ENCODE measurements at regions not wholly inside any gene's neighbourhood (a gene's known extent, or its start where the extent isn't known, plus 50 kb on each side); places are given as distances from the start of the nearest gene placed in this dataset.

GRCh38 chr1:79762461-79762860 is 755.9 kb upstream of the ADGRL4 start:
- no peaks in the 10 kb centered on the region for H3K4me1 ChIP-seq (ENCODE audit: control insufficient read depth, insufficient read depth, low read depth, low read length)
- DNase-seq = no peak
- H3K36me3 ChIP-seq (ENCODE audit: control insufficient read depth in 1 of 2, insufficient read depth in 2 of 2, low read depth in 1 of 2, low read length in 2 of 2) = no peaks in the 10 kb centered on the region
- H2AFZ ChIP-seq (ENCODE audit: low read depth, low read length) = no peak overlapping the region
- no peak overlapping the region for H3K9ac ChIP-seq (ENCODE audit: low read length)
- no peak overlapping the region for H2AK5ac ChIP-seq (ENCODE audit: low read length, severe bottlenecking)
- H3K27ac ChIP-seq (ENCODE audit: low read length, poor library complexity, severe bottlenecking) = no peak overlapping the region
- H3K4ac ChIP-seq (ENCODE audit: low read depth in 1 of 2, low read length in 2 of 2) = no peak overlapping the region
- H2BK120ac ChIP-seq (ENCODE audit: low read depth, low read length) = no peak overlapping the region
- H3K4me3 ChIP-seq (ENCODE audit: insufficient read depth in 1 of 2, low read depth in 1 of 2, low read length in 2 of 2) = no peak overlapping the region
- no peak overlapping the region for H2BK15ac ChIP-seq (ENCODE audit: low read depth, poor library complexity, severe bottlenecking)
- H3K79me1 ChIP-seq (replicated peaks; ENCODE audit: low read length, poor library complexity, severe bottlenecking) = no peaks in the 10 kb centered on the region
- no peak overlapping the region for H3K18ac ChIP-seq (ENCODE audit: low read depth in 1 of 2, low read length in 2 of 2)
- no peak overlapping the region for H3K14ac ChIP-seq (ENCODE audit: low read length in 2 of 2)
- peaks cover 6% of the 10 kb centered on the region for H3K9me3 ChIP-seq (ENCODE audit: control insufficient read depth, low read length)
- no peak overlapping the region for H4K8ac ChIP-seq (ENCODE audit: low read length)
- H3K23ac ChIP-seq (ENCODE audit: low read length in 2 of 2) = no peak overlapping the region
- no peaks in the 10 kb centered on the region for H3K27me3 ChIP-seq (ENCODE audit: control insufficient read depth in 1 of 2, insufficient read depth in 1 of 2, low read length in 2 of 2)
- H3K4me2 ChIP-seq (ENCODE audit: low read length, poor library complexity, severe bottlenecking) = no peak overlapping the region
- H2BK5ac ChIP-seq (ENCODE audit: low read depth, low read length, poor library complexity, severe bottlenecking) = no peak overlapping the region
- no peak overlapping the region for H4K91ac ChIP-seq (ENCODE audit: low read length)
- H2BK12ac ChIP-seq (ENCODE audit: low read length in 2 of 2) = no peak overlapping the region

GRCh38 chr1:79760531-79760930 is 754.0 kb upstream of the ADGRL4 start:
- H3K4me2 ChIP-seq (ENCODE audit: low read length, poor library complexity, severe bottlenecking) = no peak overlapping the region
- no CpG with 5 or more reads among the region's 1 CpG for WGBS
- H4K91ac ChIP-seq (ENCODE audit: low read length) = no peak overlapping the region
- no peak overlapping the region for H2BK120ac ChIP-seq (ENCODE audit: low read depth, low read length)
- no peak overlapping the region for H3K18ac ChIP-seq (ENCODE audit: low read depth in 1 of 2, low read length in 2 of 2)
- H2AFZ ChIP-seq (ENCODE audit: low read depth, low read length) = no peak overlapping the region
- no peak overlapping the region for H2BK12ac ChIP-seq (ENCODE audit: low read length in 2 of 2)
- no peak for DNase-seq
- no peaks in the 10 kb centered on the region for H3K79me1 ChIP-seq (replicated peaks; ENCODE audit: low read length, poor library complexity, severe bottlenecking)
- no peak overlapping the region for H3K23ac ChIP-seq (ENCODE audit: low read length in 2 of 2)
- H3K4ac ChIP-seq (ENCODE audit: low read depth in 1 of 2, low read length in 2 of 2) = no peak overlapping the region
- no peak overlapping the region for H3K4me3 ChIP-seq (ENCODE audit: insufficient read depth in 1 of 2, low read depth in 1 of 2, low read length in 2 of 2)
- peaks cover 6% of the 10 kb centered on the region for H3K9me3 ChIP-seq (ENCODE audit: control insufficient read depth, low read length)
- no peak overlapping the region for H3K14ac ChIP-seq (ENCODE audit: low read length in 2 of 2)
- H3K9ac ChIP-seq (ENCODE audit: low read length) = no peak overlapping the region
- H2BK5ac ChIP-seq (ENCODE audit: low read depth, low read length, poor library complexity, severe bottlenecking) = no peak overlapping the region
- H2BK15ac ChIP-seq (ENCODE audit: low read depth, poor library complexity, severe bottlenecking) = no peak overlapping the region
- no peaks in the 10 kb centered on the region for H3K4me1 ChIP-seq (ENCODE audit: control insufficient read depth, insufficient read depth, low read depth, low read length)
- no peaks in the 10 kb centered on the region for H3K27me3 ChIP-seq (ENCODE audit: control insufficient read depth in 1 of 2, insufficient read depth in 1 of 2, low read length in 2 of 2)
- no peaks in the 10 kb centered on the region for H3K36me3 ChIP-seq (ENCODE audit: control insufficient read depth in 1 of 2, insufficient read depth in 2 of 2, low read depth in 1 of 2, low read length in 2 of 2)
- H3K27ac ChIP-seq (ENCODE audit: low read length, poor library complexity, severe bottlenecking) = no peak overlapping the region
- no peak overlapping the region for H2AK5ac ChIP-seq (ENCODE audit: low read length, severe bottlenecking)
- H4K8ac ChIP-seq (ENCODE audit: low read length) = no peak overlapping the region

- H3K14ac ChIP-seq (ENCODE audit: low read length in 2 of 2) = no peak overlapping the region
- H2BK120ac ChIP-seq (ENCODE audit: low read depth, low read length) = no peak overlapping the region
- H4K8ac ChIP-seq (ENCODE audit: low read length) = no peak overlapping the region
- H2BK5ac ChIP-seq (ENCODE audit: low read depth, low read length, poor library complexity, severe bottlenecking) = no peak overlapping the region
- H3K9ac ChIP-seq (ENCODE audit: low read length) = no peak overlapping the region
- H3K18ac ChIP-seq (ENCODE audit: low read depth in 1 of 2, low read length in 2 of 2) = no peak overlapping the region
- no peak overlapping the region for H3K4me2 ChIP-seq (ENCODE audit: low read length, poor library complexity, severe bottlenecking)
- H3K23ac ChIP-seq (ENCODE audit: low read length in 2 of 2) = no peak overlapping the region
- H2AK5ac ChIP-seq (ENCODE audit: low read length, severe bottlenecking) = no peak overlapping the region
- no peaks in the 10 kb centered on the region for H3K9me3 ChIP-seq (ENCODE audit: control insufficient read depth, low read length)
- H3K4me3 ChIP-seq (ENCODE audit: insufficient read depth in 1 of 2, low read depth in 1 of 2, low read length in 2 of 2) = no peak overlapping the region
- DNase-seq = no peak
- H3K4me1 ChIP-seq (ENCODE audit: control insufficient read depth, insufficient read depth, low read depth, low read length) = no peaks in the 10 kb centered on the region
- H2AFZ ChIP-seq (ENCODE audit: low read depth, low read length) = no peak overlapping the region
- H4K91ac ChIP-seq (ENCODE audit: low read length) = no peak overlapping the region
- H3K27me3 ChIP-seq (ENCODE audit: control insufficient read depth in 1 of 2, insufficient read depth in 1 of 2, low read length in 2 of 2) = no peaks in the 10 kb centered on the region
- no peak overlapping the region for H2BK15ac ChIP-seq (ENCODE audit: low read depth, poor library complexity, severe bottlenecking)
- H3K4ac ChIP-seq (ENCODE audit: low read depth in 1 of 2, low read length in 2 of 2) = no peak overlapping the region
- WGBS = 86% methylated on average over 1 of the region's 2 CpGs
- no peak overlapping the region for H3K27ac ChIP-seq (ENCODE audit: low read length, poor library complexity, severe bottlenecking)
- H3K36me3 ChIP-seq (ENCODE audit: control insufficient read depth in 1 of 2, insufficient read depth in 2 of 2, low read depth in 1 of 2, low read length in 2 of 2) = no peaks in the 10 kb centered on the region
- no peak overlapping the region for H2BK12ac ChIP-seq (ENCODE audit: low read length in 2 of 2)
- H3K79me1 ChIP-seq (replicated peaks; ENCODE audit: low read length, poor library complexity, severe bottlenecking) = no peaks in the 10 kb centered on the region
These were observed 743.1 kb upstream of the ADGRL4 start for GRCh38 chr1:79749607-79750006.

- Histone ChIP-seq H2BK120ac (ENCODE audit: low read depth, low read length) (no peak overlapping the region), H3K4me2 (ENCODE audit: low read length, poor library complexity, severe bottlenecking) (no peak overlapping the region), H3K27ac (ENCODE audit: low read length, poor library complexity, severe bottlenecking) (no peak overlapping the region), H4K8ac (ENCODE audit: low read length) (no peak overlapping the region), H3K27me3 (ENCODE audit: control insufficient read depth in 1 of 2, insufficient read depth in 1 of 2, low read length in 2 of 2) (no peaks in the 10 kb centered on the region), H3K14ac (ENCODE audit: low read length in 2 of 2) (no peak overlapping the region), H3K9ac (ENCODE audit: low read length) (no peak overlapping the region), H3K4me1 (ENCODE audit: control insufficient read depth, insufficient read depth, low read depth, low read length) (no peaks in the 10 kb centered on the region), H3K9me3 (ENCODE audit: control insufficient read depth, low read length) (no peaks in the 10 kb centered on the region), H3K4ac (ENCODE audit: low read depth in 1 of 2, low read length in 2 of 2) (no peak overlapping the region), H2BK15ac (ENCODE audit: low read depth, poor library complexity, severe bottlenecking) (no peak overlapping the region), H3K4me3 (ENCODE audit: insufficient read depth in 1 of 2, low read depth in 1 of 2, low read length in 2 of 2) (no peak overlapping the region), H3K23ac (ENCODE audit: low read length in 2 of 2) (no peak overlapping the region), H2BK12ac (ENCODE audit: low read length in 2 of 2) (no peak overlapping the region), H2AK5ac (ENCODE audit: low read length, severe bottlenecking) (no peak overlapping the region), H2BK5ac (ENCODE audit: low read depth, low read length, poor library complexity, severe bottlenecking) (no peak overlapping the region), H3K18ac (ENCODE audit: low read depth in 1 of 2, low read length in 2 of 2) (no peak overlapping the region), H2AFZ (ENCODE audit: low read depth, low read length) (no peak overlapping the region), H3K36me3 (ENCODE audit: control insufficient read depth in 1 of 2, insufficient read depth in 2 of 2, low read depth in 1 of 2, low read length in 2 of 2) (no peaks in the 10 kb centered on the region), H3K79me1 (replicated peaks; ENCODE audit: low read length, poor library complexity, severe bottlenecking) (no peaks in the 10 kb centered on the region), H4K91ac (ENCODE audit: low read length) (no peak overlapping the region)
- WGBS = no CpG with 5 or more reads among the region's 2 CpGs
- no peak for DNase-seq
These were observed 739.4 kb upstream of the ADGRL4 start for GRCh38 chr1:79745929-79746328.

Data from mesenchymal stem cell (in vitro differentiated cells and primary cell).